Mucosa of stomach (tissue), 1 donor: ENCODE measurements at regions not wholly inside any gene's neighbourhood (a gene's known extent, or its start where the extent isn't known, plus 50 kb on each side); places are given as distances from the start of the nearest gene placed in this dataset.
"Not testable (repeated sequence)": the region's sequence is repeated elsewhere in the genome, so short reads cannot be mapped to it uniquely, and the experiment has no call there.

ENCODE experiments used
- H3K27me3 ChIP-seq: one replicate; pipeline ENCODE4 v1.7.0; 2013; ENCODE audit warnings: mild to moderate bottlenecking, low read length; ENCODE audit not compliant: control insufficient read depth, insufficient read depth
- H3K36me3 ChIP-seq: one replicate; pipeline ENCODE4 v1.7.0; 2013; ENCODE audit warnings: low read length; ENCODE audit not compliant: control insufficient read depth, insufficient read depth
- H3K4me1 ChIP-seq: one replicate; pipeline ENCODE4 v1.7.0; 2013; ENCODE audit warnings: mild to moderate bottlenecking, low read length; ENCODE audit not compliant: control insufficient read depth, insufficient read depth
- H3K4me3 ChIP-seq: one replicate; pipeline ENCODE4 v1.7.0; 2013; ENCODE audit warnings: low read length
- H3K9ac ChIP-seq: one replicate; pipeline ENCODE4 v1.7.0; 2013; ENCODE audit warnings: mild to moderate bottlenecking, low read length, moderate library complexity
- H3K9me3 ChIP-seq: one replicate; pipeline ENCODE4 v1.7.0; 2013; ENCODE audit warnings: mild to moderate bottlenecking, low read length, moderate library complexity; ENCODE audit not compliant: control insufficient read depth
- donor health status: Pancreatic carcinoma.

DNA sequence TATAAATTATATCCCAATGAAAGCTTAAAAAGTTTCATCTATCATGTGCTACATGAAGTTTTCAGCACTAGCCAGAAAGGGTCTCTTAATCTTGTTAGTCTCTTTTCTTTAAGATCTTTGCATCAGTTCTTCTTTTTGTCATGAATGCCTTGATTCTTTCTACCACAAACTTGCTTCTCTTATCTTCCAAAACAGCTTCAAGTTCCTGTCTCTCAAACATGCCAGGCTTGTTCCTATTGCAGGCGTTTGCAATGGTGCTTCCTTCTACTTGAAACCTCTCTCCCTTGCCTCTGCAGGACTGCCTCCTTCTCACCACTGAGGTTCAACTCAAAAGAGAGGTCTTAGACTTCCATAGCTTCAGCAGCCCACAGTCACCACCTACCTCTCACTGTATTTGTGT lies 104.3 kb upstream of the FRMD4B start:
- Histone ChIP-seq H3K4me1 (no peaks in the 10 kb centered on the region), H3K9ac (no peak overlapping the region), H3K27me3 (no peaks in the 10 kb centered on the region), H3K9me3 (no peaks in the 10 kb centered on the region), H3K4me3 (no peak overlapping the region), H3K36me3 (no peaks in the 10 kb centered on the region)

GRCh38 chr3:69488026-69488425 lies 102.1 kb upstream of the FRMD4B start:
- Histone ChIP-seq H3K4me1 (no peaks in the 10 kb centered on the region), H3K27me3 (no peaks in the 10 kb centered on the region), H3K9me3 (no peaks in the 10 kb centered on the region), H3K9ac (no peak overlapping the region), H3K4me3 (no peak overlapping the region), H3K36me3 (no peaks in the 10 kb centered on the region)

DNA sequence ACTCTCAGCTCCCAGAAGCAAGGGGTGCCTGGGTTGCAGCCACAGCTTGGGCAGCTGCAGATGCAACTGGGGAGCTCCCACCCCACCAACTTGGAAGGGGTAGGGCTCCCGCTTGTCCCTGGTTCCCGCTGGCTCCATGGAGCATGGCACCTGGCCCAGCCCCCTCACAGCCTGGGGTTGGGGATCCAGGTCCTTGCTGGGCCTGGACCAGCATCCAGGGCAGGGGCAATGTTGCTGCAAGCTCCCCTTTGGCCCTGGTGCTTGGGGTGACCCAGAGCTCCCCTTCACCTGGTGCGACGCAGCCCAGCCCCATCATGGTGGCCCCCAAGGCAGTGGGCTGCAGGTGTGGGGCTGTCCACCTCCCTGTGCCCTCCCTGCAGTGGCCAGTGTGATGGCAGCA lies 99.6 kb upstream of the FRMD4B start:
- no peak overlapping the region for H3K9ac ChIP-seq
- no peaks in the 10 kb centered on the region for H3K27me3 ChIP-seq
- no peak overlapping the region for H3K4me3 ChIP-seq
- no peaks in the 10 kb centered on the region for H3K4me1 ChIP-seq
- no peaks in the 10 kb centered on the region for H3K36me3 ChIP-seq
- no peaks in the 10 kb centered on the region for H3K9me3 ChIP-seq

DNA sequence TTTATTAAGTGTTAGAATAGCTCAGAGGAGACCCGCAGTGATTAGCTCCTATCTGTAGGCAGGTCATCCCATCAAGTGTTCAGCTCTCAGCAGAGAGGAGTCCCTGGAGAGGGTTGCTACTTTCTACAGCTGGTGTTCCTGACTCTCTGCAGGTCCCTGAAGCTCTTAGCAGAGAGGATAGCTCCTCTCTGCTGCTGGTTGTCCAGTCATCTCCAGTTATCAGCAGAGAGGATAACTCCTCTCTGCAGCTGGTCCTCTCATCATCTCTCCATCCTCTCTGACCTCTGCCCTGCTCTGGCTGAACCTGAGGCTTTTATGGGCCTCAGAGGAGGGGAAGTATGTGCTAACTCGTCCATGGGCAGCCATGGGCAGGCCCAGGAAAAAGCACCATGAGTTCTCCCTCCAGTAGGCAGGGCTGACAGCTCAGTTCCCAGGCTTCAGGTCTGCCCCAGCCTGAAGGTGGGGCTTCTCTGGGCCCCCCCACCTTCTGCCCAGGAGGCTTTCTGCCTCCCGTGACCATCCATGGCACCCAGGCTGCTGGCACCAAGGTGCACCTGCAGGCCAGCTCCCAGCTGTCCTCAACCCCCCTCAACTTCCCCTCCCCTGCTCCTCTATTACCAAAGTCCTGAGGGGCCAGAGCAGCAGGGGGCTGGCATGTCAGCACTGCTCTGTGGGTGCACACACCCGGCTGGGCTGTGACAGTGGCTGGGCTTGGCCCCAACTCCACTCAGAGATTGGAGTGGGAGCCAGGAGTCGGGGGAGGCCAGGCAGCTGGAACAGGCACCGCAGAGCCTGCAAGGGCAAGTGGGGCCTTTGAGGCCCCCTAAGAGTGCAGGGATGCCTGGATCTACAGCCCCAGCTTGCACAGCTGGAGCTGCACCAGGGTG lies 98.9 kb upstream of the FRMD4B start:
- no peaks in the 10 kb centered on the region for H3K27me3 ChIP-seq
- no peaks in the 10 kb centered on the region for H3K4me1 ChIP-seq
- H3K9ac ChIP-seq = no peak overlapping the region
- no peaks in the 10 kb centered on the region for H3K9me3 ChIP-seq
- no peaks in the 10 kb centered on the region for H3K36me3 ChIP-seq
- H3K4me3 ChIP-seq = no peak overlapping the region

GRCh38 chr3:69483449-69483848 lies 97.6 kb upstream of the FRMD4B start:
- Histone ChIP-seq H3K4me3 (no peak overlapping the region), H3K27me3 (no peaks in the 10 kb centered on the region), H3K36me3 (no peaks in the 10 kb centered on the region), H3K9me3 (no peaks in the 10 kb centered on the region), H3K4me1 (no peaks in the 10 kb centered on the region), H3K9ac (no peak overlapping the region)

GRCh38 chr3:69480986-69481385 lies 95.1 kb upstream of the FRMD4B start:
- not testable (repeated sequence) for H3K9me3 ChIP-seq, H3K27me3 ChIP-seq, H3K4me3 ChIP-seq, H3K4me1 ChIP-seq, H3K36me3 ChIP-seq, H3K9ac ChIP-seq

DNA sequence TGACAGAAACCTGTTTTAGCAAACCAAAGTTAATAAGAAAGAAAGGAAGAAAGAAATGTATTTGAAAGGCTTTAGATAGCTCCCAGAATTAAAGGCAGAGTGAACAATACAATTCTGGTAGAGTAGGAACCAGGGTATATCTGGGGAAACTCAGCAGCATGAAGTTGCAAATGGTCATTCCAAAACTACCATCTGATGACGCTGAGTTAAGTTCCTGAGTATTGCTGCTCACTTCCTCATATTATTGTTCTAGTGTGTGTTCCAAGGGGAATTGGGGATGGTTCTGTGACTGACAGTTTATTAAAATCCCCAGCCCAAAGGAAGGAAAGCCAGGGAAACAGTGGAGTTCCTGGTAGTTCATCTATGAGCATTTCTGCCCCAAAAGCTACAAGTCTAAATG lies 88.3 kb upstream of the FRMD4B start:
- Histone ChIP-seq H3K4me3 (no peak overlapping the region), H3K9me3 (no peaks in the 10 kb centered on the region), H3K36me3 (no peaks in the 10 kb centered on the region), H3K4me1 (no peaks in the 10 kb centered on the region), H3K9ac (no peak overlapping the region), H3K27me3 (no peaks in the 10 kb centered on the region)

GRCh38 chr3:69472093-69472492 lies 86.2 kb upstream of the FRMD4B start:
- no peaks in the 10 kb centered on the region for H3K36me3 ChIP-seq
- H3K9ac ChIP-seq = no peak overlapping the region
- no peaks in the 10 kb centered on the region for H3K4me1 ChIP-seq
- no peak overlapping the region for H3K4me3 ChIP-seq
- H3K27me3 ChIP-seq = no peaks in the 10 kb centered on the region
- H3K9me3 ChIP-seq = no peaks in the 10 kb centered on the region

DNA sequence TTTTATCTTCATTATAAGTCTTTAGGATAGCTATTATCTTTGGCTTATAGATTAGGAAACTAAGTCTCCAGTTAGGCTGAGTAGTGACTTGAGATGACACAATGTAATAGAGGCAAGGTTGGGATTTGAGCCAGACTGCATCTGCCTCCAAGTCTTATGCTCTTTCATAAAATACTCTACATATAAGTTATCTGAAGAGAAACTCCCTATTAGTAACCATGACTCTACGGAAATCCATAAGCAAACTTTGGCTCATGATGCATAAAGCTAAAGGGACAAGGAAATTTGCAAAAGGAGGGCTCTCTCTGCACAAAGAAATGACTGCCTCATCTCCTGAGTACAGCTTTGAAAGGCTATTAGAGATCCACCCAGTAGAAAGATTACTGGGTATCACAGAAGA lies 77.6 kb upstream of the FRMD4B start:
- no peak overlapping the region for H3K9ac ChIP-seq

DNA sequence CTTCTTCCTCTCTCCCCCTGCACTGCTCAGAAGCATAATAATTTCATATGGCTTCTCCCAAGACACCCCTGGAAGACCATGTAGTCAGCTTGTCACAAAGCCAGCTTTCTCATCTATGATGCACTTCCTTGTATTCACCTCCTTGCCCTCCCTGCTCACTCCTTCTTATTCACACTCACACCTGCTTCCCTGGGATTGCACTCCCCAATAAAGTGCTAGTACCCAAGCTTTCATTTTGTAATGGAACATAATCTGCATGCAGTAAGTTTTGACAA lies 76.9 kb upstream of the FRMD4B start:
- Histone ChIP-seq H3K9ac (no peak overlapping the region), H3K4me3 (no peak overlapping the region), H3K9me3 (no peaks in the 10 kb centered on the region), H3K27me3 (no peaks in the 10 kb centered on the region), H3K4me1 (no peaks in the 10 kb centered on the region), H3K36me3 (no peaks in the 10 kb centered on the region)

More for the DNA sequence above, 77.6 kb upstream of the FRMD4B start:
- no peaks in the 10 kb centered on the region for H3K9me3 ChIP-seq
- no peaks in the 10 kb centered on the region for H3K36me3 ChIP-seq
- no peaks in the 10 kb centered on the region for H3K27me3 ChIP-seq
- no peaks in the 10 kb centered on the region for H3K4me1 ChIP-seq
- no peak overlapping the region for H3K4me3 ChIP-seq

DNA sequence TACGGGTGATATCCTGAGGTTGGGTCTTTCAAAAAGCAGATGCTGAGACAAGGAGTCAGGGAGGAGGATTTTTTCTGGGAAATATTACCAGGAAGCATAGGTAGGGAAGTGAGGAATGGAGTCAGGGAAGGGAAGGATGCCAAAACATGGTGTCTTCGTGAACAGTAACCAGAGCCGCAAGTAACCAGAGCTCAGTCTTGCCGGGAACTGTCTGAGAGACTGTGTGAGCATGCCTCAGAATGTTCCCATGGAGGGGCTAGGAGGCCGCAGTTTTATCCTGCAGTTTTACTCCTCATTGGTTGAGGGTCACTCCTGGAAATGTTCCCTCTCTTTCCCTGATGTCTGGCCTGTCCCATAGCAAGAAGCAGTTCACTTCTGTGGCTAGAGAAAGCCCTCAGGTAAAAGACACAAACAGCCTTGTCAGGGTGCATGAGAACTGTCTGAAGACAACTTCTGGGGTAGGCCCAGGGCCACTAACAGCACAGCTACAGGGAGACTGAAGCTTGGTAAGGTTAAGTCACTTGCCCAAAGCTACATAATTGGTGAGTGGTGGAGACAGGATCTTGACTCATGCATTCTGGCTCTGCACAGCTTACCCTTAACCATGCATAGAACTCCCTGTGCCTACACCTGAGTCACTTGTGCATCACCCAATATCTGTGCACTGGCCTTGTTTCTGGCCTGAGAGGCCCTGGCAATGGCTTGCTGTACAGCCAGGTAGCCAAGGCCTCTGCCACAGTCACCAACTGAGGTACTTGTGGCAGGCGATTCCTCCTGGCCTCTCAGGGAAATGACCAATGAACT lies 76.3 kb upstream of the FRMD4B start:
- Histone ChIP-seq H3K36me3 (no peaks in the 10 kb centered on the region), H3K4me3 (no peak overlapping the region), H3K9ac (no peak overlapping the region), H3K4me1 (no peaks in the 10 kb centered on the region), H3K9me3 (no peaks in the 10 kb centered on the region), H3K27me3 (no peaks in the 10 kb centered on the region)

- H3K4me3 ChIP-seq = no peak overlapping the region
Observed at GRCh38 chr3:69460034-69460433, 74.1 kb upstream of the FRMD4B start.

More at GRCh38 chr3:69460034-69460433, 74.1 kb upstream of the FRMD4B start:
- H3K4me1 ChIP-seq = no peaks in the 10 kb centered on the region
- H3K27me3 ChIP-seq = no peaks in the 10 kb centered on the region
- H3K9me3 ChIP-seq = no peaks in the 10 kb centered on the region
- no peaks in the 10 kb centered on the region for H3K36me3 ChIP-seq
- no peak overlapping the region for H3K9ac ChIP-seq
